ENCODE measurements at regions not wholly inside any gene's neighbourhood (a gene's known extent, or its start where the extent isn't known, plus 50 kb on each side); places are given as distances from the start of the nearest gene placed in this dataset.
"Not testable (repeated sequence)": the region's sequence is repeated elsewhere in the genome, so short reads cannot be mapped to it uniquely, and the experiment has no call there.

DNA sequence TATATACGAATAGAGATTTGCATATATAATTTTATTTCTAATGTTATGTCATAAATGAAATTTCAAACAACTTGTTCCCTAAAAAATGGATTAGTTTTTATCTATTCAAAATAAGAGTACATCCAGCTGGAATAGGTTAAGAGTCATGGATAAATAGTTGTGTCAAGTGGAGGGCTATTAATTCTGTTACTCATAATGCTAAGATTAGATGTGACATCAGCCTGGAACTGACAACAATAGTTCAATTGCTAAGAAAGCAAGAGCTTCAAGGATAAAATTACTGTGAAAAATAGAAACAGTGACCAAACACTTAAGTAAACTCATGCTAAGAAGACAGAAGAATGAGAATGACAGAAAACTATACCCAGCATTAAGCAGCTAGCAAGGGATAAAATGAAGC, 92.2 kb upstream of the CDH9 start:
- no peak for DNase-seq (ENCODE audit: low spot score)

DNA sequence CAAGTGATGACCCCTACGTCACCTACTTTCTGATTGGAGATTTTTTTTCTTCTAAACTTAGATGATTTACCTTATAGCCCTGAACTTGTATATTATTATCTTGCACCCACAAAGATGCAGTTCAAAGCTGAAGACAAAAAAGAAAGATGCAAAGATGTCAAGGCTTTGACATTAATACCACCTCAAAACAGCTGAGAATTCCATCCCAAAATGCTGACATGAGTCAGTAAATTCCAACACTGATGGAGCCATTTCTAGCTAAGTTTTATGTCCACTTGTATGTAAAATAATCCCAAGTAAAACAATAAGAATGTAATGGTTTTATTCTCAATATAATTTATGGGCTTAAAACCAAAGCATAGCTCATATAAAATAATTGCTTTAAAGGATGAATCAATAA, 91.5 kb upstream of the CDH9 start:
- no peak for DNase-seq (ENCODE audit: low spot score)

GRCh38 chr5:27125856-27126255, 87.5 kb upstream of the CDH9 start:
- no peak for DNase-seq (ENCODE audit: low spot score)

GRCh38 chr5:27124590-27124989, 86.2 kb upstream of the CDH9 start:
- DNase-seq (ENCODE audit: low spot score), result peak; percentile 4

GRCh38 chr5:27119736-27120321, 81.4 kb upstream of the CDH9 start:
- not testable (repeated sequence) for DNase-seq (ENCODE audit: low spot score)

GRCh38 chr5:27103486-27103885, 65.1 kb upstream of the CDH9 start:
- no peak for DNase-seq (ENCODE audit: low spot score)

DNA sequence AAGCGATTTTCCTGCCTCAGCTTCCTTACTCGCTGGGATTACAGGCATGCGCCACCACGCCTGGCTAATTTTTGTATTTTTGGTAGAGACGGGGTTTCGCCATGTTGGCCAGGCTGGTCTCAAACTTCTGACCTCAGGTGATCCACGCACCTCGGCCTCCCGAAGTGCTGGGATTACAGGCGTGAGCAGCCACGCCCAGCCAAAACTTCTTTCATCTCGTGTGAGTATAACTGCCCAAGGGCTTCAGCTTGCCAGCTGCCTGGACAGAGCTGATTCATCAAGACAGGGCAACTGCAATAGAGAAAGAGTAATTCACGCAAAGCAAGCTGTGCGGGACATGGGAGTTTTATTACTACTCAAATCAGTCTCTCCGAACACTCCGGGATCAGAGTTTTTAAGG, 57.4 kb upstream of the CDH9 start:
- not testable (repeated sequence) for DNase-seq (ENCODE audit: low spot score)

DNA sequence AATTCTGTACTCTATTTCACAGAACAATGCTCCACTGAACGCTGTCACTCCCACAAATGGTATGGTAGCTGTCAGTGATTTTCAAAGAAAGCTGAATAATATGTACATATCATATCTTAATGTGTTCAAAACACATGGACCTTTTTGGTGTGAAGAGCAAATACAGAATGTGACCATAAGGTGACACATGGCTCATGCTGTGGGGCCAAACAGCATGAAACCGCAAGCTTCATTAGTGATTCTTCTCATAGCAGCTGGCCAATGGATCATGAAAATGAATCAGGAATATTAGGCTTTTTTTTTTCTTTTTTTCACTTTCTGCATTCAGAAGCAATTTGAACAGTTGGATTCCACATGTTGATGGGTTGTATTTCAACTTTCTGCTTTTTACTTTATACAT, 54.9 kb upstream of the CDH9 start:
- no peak for DNase-seq (ENCODE audit: low spot score)

DNA sequence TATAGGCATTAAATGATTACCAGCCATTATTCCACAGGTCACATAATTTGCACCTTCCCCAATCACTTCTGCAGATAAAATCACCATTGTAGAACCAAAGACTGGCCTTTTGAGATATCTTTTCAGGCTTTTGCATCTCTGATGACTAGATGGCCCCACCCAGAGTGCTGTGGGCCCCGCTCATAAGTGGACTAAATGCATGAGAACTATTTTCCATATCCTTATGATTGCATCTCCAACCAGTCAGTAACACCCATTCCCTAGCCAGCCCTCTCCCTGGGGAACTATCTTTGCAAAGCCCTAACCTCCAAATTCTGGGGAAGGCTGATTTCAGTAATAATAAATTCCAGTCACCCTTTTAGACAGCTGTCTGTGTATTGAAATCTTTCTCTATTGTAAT, 53.5 kb upstream of the CDH9 start:
- DNase-seq (ENCODE audit: low spot score), result no peak

DNA sequence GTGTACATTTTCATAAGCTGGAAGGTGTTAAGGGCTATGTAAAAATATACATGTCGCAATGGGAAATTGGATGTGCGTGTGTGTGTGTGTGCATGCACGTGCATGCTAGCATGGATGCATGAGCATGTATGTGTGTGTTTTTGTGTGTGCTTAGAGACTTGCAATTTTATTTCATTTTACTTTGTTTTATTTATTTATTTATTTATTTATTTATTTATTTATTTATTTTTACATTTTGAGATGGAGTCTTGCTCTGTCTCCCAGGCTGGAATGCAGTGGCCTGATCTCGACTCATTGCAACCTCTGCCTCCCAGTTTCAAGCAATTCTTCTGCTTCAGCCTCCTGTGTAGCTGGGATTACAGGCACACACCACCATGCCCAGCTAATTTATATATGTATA, 50.4 kb upstream of the CDH9 start:
- not testable (repeated sequence) for DNase-seq (ENCODE audit: low spot score)
